ENCODE measurements at regions not wholly inside any gene's neighbourhood (a gene's known extent, or its start where the extent isn't known, plus 50 kb on each side); places are given as distances from the start of the nearest gene placed in this dataset.

DNA sequence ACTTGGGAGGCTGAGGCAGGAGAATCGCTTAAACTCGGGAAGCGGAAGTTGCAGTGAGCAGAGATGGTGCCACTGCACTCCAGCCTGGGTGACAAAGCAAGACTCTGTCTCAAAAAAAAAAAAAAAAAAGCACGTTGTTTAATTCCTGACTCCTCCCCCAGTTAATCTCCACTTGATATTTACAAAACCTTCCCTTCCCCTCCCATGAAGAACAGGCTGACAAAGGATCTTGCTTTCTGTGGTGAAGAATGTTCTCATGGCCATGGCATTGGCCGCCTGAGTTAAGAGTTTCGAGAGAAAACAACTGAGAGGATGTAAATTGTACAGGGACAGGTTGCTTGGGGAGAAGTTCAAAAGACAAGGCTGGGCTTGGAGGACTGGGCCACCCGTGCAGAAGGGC is 168.2 kb upstream of the BCOR start:
- no peaks in the 10 kb centered on the region for H3K27me3 ChIP-seq (ENCODE audit: insufficient read depth, low read depth, low read length)
- no peaks in the 10 kb centered on the region for H3K79me2 ChIP-seq (replicated peaks; ENCODE audit: insufficient read depth, low read length)
- H3K9ac ChIP-seq (ENCODE audit: low read length): no peak overlapping the region
- TF ChIP-seq EZH2 (IDR thresholded peaks at IDR 0.05; ENCODE audit: borderline replicate concordance, insufficient read depth, low read length, poor library complexity, severe bottlenecking) (no peak), MXI1 (conservative IDR thresholded peaks at IDR 0.05; ENCODE audit: poor library complexity, severe bottlenecking) (no peak), EP300 (conservative IDR thresholded peaks at IDR 0.05; ENCODE audit: poor library complexity, severe bottlenecking) (no peak), RAD21 (conservative IDR thresholded peaks at IDR 0.05) (no peak), SMC3 (conservative IDR thresholded peaks at IDR 0.05; ENCODE audit: poor library complexity) (no peak), POLR2AphosphoS5 (IDR thresholded peaks at IDR 0.05) (no peak)
- TF ChIP-seq, protein P1, sequence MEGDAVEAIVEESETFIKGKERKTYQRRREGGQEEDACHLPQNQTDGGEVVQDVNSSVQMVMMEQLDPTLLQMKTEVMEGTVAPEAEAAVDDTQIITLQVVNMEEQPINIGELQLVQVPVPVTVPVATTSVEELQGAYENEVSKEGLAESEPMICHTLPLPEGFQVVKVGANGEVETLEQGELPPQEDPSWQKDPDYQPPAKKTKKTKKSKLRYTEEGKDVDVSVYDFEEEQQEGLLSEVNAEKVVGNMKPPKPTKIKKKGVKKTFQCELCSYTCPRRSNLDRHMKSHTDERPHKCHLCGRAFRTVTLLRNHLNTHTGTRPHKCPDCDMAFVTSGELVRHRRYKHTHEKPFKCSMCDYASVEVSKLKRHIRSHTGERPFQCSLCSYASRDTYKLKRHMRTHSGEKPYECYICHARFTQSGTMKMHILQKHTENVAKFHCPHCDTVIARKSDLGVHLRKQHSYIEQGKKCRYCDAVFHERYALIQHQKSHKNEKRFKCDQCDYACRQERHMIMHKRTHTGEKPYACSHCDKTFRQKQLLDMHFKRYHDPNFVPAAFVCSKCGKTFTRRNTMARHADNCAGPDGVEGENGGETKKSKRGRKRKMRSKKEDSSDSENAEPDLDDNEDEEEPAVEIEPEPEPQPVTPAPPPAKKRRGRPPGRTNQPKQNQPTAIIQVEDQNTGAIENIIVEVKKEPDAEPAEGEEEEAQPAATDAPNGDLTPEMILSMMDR (IDR thresholded peaks at IDR 0.05; ENCODE audit: poor library complexity, severe bottlenecking): no peak
- TF ChIP-seq, protein P2, sequence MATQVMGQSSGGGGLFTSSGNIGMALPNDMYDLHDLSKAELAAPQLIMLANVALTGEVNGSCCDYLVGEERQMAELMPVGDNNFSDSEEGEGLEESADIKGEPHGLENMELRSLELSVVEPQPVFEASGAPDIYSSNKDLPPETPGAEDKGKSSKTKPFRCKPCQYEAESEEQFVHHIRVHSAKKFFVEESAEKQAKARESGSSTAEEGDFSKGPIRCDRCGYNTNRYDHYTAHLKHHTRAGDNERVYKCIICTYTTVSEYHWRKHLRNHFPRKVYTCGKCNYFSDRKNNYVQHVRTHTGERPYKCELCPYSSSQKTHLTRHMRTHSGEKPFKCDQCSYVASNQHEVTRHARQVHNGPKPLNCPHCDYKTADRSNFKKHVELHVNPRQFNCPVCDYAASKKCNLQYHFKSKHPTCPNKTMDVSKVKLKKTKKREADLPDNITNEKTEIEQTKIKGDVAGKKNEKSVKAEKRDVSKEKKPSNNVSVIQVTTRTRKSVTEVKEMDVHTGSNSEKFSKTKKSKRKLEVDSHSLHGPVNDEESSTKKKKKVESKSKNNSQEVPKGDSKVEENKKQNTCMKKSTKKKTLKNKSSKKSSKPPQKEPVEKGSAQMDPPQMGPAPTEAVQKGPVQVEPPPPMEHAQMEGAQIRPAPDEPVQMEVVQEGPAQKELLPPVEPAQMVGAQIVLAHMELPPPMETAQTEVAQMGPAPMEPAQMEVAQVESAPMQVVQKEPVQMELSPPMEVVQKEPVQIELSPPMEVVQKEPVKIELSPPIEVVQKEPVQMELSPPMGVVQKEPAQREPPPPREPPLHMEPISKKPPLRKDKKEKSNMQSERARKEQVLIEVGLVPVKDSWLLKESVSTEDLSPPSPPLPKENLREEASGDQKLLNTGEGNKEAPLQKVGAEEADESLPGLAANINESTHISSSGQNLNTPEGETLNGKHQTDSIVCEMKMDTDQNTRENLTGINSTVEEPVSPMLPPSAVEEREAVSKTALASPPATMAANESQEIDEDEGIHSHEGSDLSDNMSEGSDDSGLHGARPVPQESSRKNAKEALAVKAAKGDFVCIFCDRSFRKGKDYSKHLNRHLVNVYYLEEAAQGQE (IDR thresholded peaks at IDR 0.05; ENCODE audit: borderline replicate concordance): no peak
- no peaks in the 10 kb centered on the region for H3F3A ChIP-seq (ENCODE audit: insufficient read depth, low read length, poor library complexity, severe bottlenecking)
- no peak overlapping the region for H2AFZ ChIP-seq (ENCODE audit: low read depth, low read length)
- H3K36me3 ChIP-seq (ENCODE audit: insufficient read depth, low read length): no peaks in the 10 kb centered on the region
- H3K9me3 ChIP-seq (ENCODE audit: low read length): no peaks in the 10 kb centered on the region
- no peaks in the 10 kb centered on the region for H4K20me1 ChIP-seq (ENCODE audit: insufficient read depth)
- no peaks in the 10 kb centered on the region for H3K9me2 ChIP-seq (ENCODE audit: insufficient read depth, low read length)
- H3K27ac ChIP-seq (ENCODE audit: low read length): no peak overlapping the region
- no peak overlapping the region for H3K4me2 ChIP-seq (ENCODE audit: low read length)
- no peak overlapping the region for H3K4me3 ChIP-seq (ENCODE audit: low read length)

DNA sequence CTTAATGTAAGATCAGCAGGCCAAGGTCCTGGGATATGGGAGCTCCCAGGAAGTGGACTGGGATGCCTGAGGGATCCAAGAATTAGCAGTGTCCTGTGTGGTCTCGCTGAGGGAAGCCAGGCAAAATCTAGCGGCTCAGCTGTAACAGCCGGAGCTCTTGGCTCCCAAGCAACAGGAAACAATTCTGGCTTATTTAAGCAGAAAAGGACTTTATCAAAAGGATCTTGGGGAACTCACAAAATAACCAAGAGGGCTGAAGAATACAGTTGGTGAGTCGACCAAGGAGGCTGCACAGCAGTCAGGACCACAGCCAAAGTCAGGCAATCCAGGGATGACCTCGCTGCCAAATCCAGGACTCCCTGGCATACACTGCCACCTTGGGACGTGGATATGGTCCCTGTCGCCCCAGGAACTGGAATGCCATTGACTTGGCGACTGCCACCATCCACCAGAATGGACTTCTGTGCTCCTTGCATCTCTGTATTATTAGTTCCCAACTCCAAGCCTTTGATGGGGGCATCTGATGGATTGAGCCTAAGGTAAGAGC is 165.3 kb upstream of the BCOR start:
- Histone ChIP-seq H3K4me3 (ENCODE audit: low read length) (no peak overlapping the region), H3K4me2 (ENCODE audit: low read length) (no peak overlapping the region), H3K9ac (ENCODE audit: low read length) (no peak overlapping the region), H2AFZ (ENCODE audit: low read depth, low read length) (no peak overlapping the region), H3K79me2 (replicated peaks; ENCODE audit: insufficient read depth, low read length) (no peaks in the 10 kb centered on the region), H3K9me2 (ENCODE audit: insufficient read depth, low read length) (no peaks in the 10 kb centered on the region), H3K27me3 (ENCODE audit: insufficient read depth, low read depth, low read length) (no peaks in the 10 kb centered on the region), H3K27ac (ENCODE audit: low read length) (no peak overlapping the region), H3F3A (ENCODE audit: insufficient read depth, low read length, poor library complexity, severe bottlenecking) (no peaks in the 10 kb centered on the region), H3K36me3 (ENCODE audit: insufficient read depth, low read length) (no peaks in the 10 kb centered on the region), H3K9me3 (ENCODE audit: low read length) (no peaks in the 10 kb centered on the region), H4K20me1 (ENCODE audit: insufficient read depth) (no peaks in the 10 kb centered on the region)
- TF ChIP-seq TAF1 (IDR thresholded peaks at IDR 0.05; ENCODE audit: low read depth) (no peak), POLR2AphosphoS5 (IDR thresholded peaks at IDR 0.05) (no peak), RAD21 (conservative IDR thresholded peaks at IDR 0.05) (no peak), SMC3 (conservative IDR thresholded peaks at IDR 0.05; ENCODE audit: poor library complexity) (no peak), MXI1 (conservative IDR thresholded peaks at IDR 0.05; ENCODE audit: poor library complexity, severe bottlenecking) (no peak), EP300 (conservative IDR thresholded peaks at IDR 0.05; ENCODE audit: poor library complexity, severe bottlenecking) (no peak), EZH2 (IDR thresholded peaks at IDR 0.05; ENCODE audit: borderline replicate concordance, insufficient read depth, low read length, poor library complexity, severe bottlenecking) (no peak)
- TF ChIP-seq, protein P1 (IDR thresholded peaks at IDR 0.05; ENCODE audit: poor library complexity, severe bottlenecking): no peak
- TF ChIP-seq, protein P2 (IDR thresholded peaks at IDR 0.05; ENCODE audit: borderline replicate concordance): no peak

Measured in neural cell (in vitro differentiated cells).